ENCODE measurements at regions not wholly inside any gene's neighbourhood (a gene's known extent, or its start where the extent isn't known, plus 50 kb on each side); places are given as distances from the start of the nearest gene placed in this dataset.

- intact Hi-C loops (cut with micrococcal nuclease; ENCODE audit: unreplicated experiment), result no loop called here
- DNase-seq, result no peak
- no peaks in the 10 kb centered on the region for H3K36me3 Mint-ChIP-seq (ENCODE audit: insufficient read depth, unreplicated experiment)
- H3K27me3 Mint-ChIP-seq (ENCODE audit: unreplicated experiment), result no peaks in the 10 kb centered on the region
- no peaks in the 10 kb centered on the region for H3K9me3 Mint-ChIP-seq (ENCODE audit: low read depth, unreplicated experiment)
- no peak overlapping the region for H3K27ac Mint-ChIP-seq (ENCODE audit: unreplicated experiment)
- no peak for TF ChIP-seq CTCF (IDR thresholded peaks at IDR 0.05; ENCODE audit: unreplicated experiment)
- no TSS peak for BruUV-seq (replicated peaks)
- CTCF ChIA-PET, result no interaction called here
- H3K4me3 Mint-ChIP-seq (ENCODE audit: low read depth, unreplicated experiment), result no peak overlapping the region
- no peaks in the 10 kb centered on the region for H3K4me1 Mint-ChIP-seq (ENCODE audit: low read depth, unreplicated experiment)
These were observed 94.4 kb upstream of the NAA20 start for GRCh38 chr20:19922716-19923115.

- Mint-ChIP-seq H3K4me3 (ENCODE audit: low read depth, unreplicated experiment) (no peak overlapping the region), H3K9me3 (ENCODE audit: low read depth, unreplicated experiment) (no peaks in the 10 kb centered on the region), H3K36me3 (ENCODE audit: insufficient read depth, unreplicated experiment) (no peaks in the 10 kb centered on the region), H3K27me3 (ENCODE audit: unreplicated experiment) (no peaks in the 10 kb centered on the region), H3K4me1 (ENCODE audit: low read depth, unreplicated experiment) (no peaks in the 10 kb centered on the region), H3K27ac (ENCODE audit: unreplicated experiment) (no peak overlapping the region)
- intact Hi-C loops (cut with micrococcal nuclease; ENCODE audit: unreplicated experiment), result no loop called here
- no TSS peak for BruUV-seq (replicated peaks)
- CTCF ChIA-PET, result no interaction called here
- no peak for DNase-seq
- no peak for TF ChIP-seq CTCF (IDR thresholded peaks at IDR 0.05; ENCODE audit: unreplicated experiment)
These were observed 93.4 kb upstream of the NAA20 start for GRCh38 chr20:19923762-19924161.

GRCh38 chr20:19924255-19924654 is 92.9 kb upstream of the NAA20 start:
- no peak for TF ChIP-seq CTCF (IDR thresholded peaks at IDR 0.05; ENCODE audit: unreplicated experiment)
- H3K27me3 Mint-ChIP-seq (ENCODE audit: unreplicated experiment), result no peaks in the 10 kb centered on the region
- DNase-seq, result no peak
- H3K9me3 Mint-ChIP-seq (ENCODE audit: low read depth, unreplicated experiment), result no peaks in the 10 kb centered on the region
- CTCF ChIA-PET, result no interaction called here
- intact Hi-C loops (cut with micrococcal nuclease; ENCODE audit: unreplicated experiment), result no loop called here
- no peak overlapping the region for H3K4me3 Mint-ChIP-seq (ENCODE audit: low read depth, unreplicated experiment)
- BruUV-seq (replicated peaks), result no TSS peak
- no peaks in the 10 kb centered on the region for H3K36me3 Mint-ChIP-seq (ENCODE audit: insufficient read depth, unreplicated experiment)
- no peak overlapping the region for H3K27ac Mint-ChIP-seq (ENCODE audit: unreplicated experiment)
- H3K4me1 Mint-ChIP-seq (ENCODE audit: low read depth, unreplicated experiment), result no peaks in the 10 kb centered on the region

GRCh38 chr20:19926591-19926990 is 90.6 kb upstream of the NAA20 start:
- H3K4me1 Mint-ChIP-seq (ENCODE audit: low read depth, unreplicated experiment), result no peaks in the 10 kb centered on the region
- TF ChIP-seq CTCF (IDR thresholded peaks at IDR 0.05; ENCODE audit: unreplicated experiment), result no peak
- H3K27me3 Mint-ChIP-seq (ENCODE audit: unreplicated experiment), result no peaks in the 10 kb centered on the region
- no peak for DNase-seq
- no peak overlapping the region for H3K4me3 Mint-ChIP-seq (ENCODE audit: low read depth, unreplicated experiment)
- H3K27ac Mint-ChIP-seq (ENCODE audit: unreplicated experiment), result no peak overlapping the region
- no peaks in the 10 kb centered on the region for H3K9me3 Mint-ChIP-seq (ENCODE audit: low read depth, unreplicated experiment)
- H3K36me3 Mint-ChIP-seq (ENCODE audit: insufficient read depth, unreplicated experiment), result no peaks in the 10 kb centered on the region
- CTCF ChIA-PET, result no interaction called here
- BruUV-seq (replicated peaks), result no TSS peak
- intact Hi-C loops (cut with micrococcal nuclease; ENCODE audit: unreplicated experiment), result no loop called here
